Psoas muscle (tissue), 7 donors: ENCODE measurements at regions not wholly inside any gene's neighbourhood (a gene's known extent, or its start where the extent isn't known, plus 50 kb on each side); places are given as distances from the start of the nearest gene placed in this dataset.

Experiments used
- ATAC-seq, 4 donors: fragments of 200-7000 bp; cut with Tn5 transposase; one replicate each; pipeline ENCODE4 v1.9.1; 2020; ENCODE audit warnings: moderate library complexity in 3 of 4, mild to moderate bottlenecking in 2 of 4
- DNase-seq, 2 donors: peaks; one replicate each; pipeline ENCODE4 v3.0.0-alpha.2; 2020
- H3K27ac ChIP-seq: fragments of 200-600 bp; one replicate; pipeline ENCODE4 v1.8.0; 2022
- H3K27me3 ChIP-seq, 3 donors: fragments of 200-600 bp in 1 of 3; one replicate each; pipeline versions ENCODE4 v1.6.1 to v1.8.0; 2013 to 2022; ENCODE audit warnings: low read length in 2 of 3, mild to moderate bottlenecking in 2 of 3, moderate library complexity in 1 of 3; ENCODE audit not compliant: insufficient read depth in 3 of 3
- H3K36me3 ChIP-seq, 2 donors: fragments of 200-600 bp in 1 of 2; one replicate each; pipeline versions ENCODE4 v1.6.1 to v1.8.0; 2013 to 2022; ENCODE audit warnings: low read depth in 1 of 2, mild to moderate bottlenecking in 1 of 2, moderate library complexity in 1 of 2; ENCODE audit not compliant: insufficient read depth in 1 of 2
- H3K4me1 ChIP-seq: fragments of 200-600 bp; one replicate; pipeline ENCODE4 v1.8.0; 2022
- H3K4me3 ChIP-seq: fragments of 200-600 bp; one replicate; pipeline ENCODE4 v1.8.0; 2022; ENCODE audit warnings: mild to moderate bottlenecking
- H3K9me3 ChIP-seq: fragments of 200-600 bp; one replicate; pipeline ENCODE4 v1.8.0; 2022
- WGBS, 3 donors: extraction: QIAGEN DNeasy Blood & Tissue Kit; methylation state at CpG; one replicate each; pipeline versions ENCODE4 v1.1.6 to v1.1.7; 2013; 5-methylcytosine and 5-hydroxymethylcytosine counted together
- intact Hi-C, 2 donors: fragments of 100-400 bp; cut with DNase I; formaldehyde crosslinking; loops; one replicate each; pipeline versions ENCODE4 v1.11.0 to v1.14.2; 2022
- TF ChIP-seq, protein P1 (sequence below): fragments of 200-600 bp; IDR thresholded peaks from one replicate; pipeline ENCODE4 v1.8.0; 2022; ENCODE audit warnings: antibody characterized with exemption
- donor health status: healthy with polysubstance abuse.
- donor health status: DM: no; HTN: no; CAD: no; lungs with moderate emphysema.
- donor health status: Bipolar disorder and iron deficiency.
- donor health status: healthy.
- donor health status: DM: yes; HTN: yes; CAD: no.
- donor health status: DM: no; HTN: no; CAD: no.
- donor health status: DM: yes; HTN: yes; CAD: no.

DNA sequence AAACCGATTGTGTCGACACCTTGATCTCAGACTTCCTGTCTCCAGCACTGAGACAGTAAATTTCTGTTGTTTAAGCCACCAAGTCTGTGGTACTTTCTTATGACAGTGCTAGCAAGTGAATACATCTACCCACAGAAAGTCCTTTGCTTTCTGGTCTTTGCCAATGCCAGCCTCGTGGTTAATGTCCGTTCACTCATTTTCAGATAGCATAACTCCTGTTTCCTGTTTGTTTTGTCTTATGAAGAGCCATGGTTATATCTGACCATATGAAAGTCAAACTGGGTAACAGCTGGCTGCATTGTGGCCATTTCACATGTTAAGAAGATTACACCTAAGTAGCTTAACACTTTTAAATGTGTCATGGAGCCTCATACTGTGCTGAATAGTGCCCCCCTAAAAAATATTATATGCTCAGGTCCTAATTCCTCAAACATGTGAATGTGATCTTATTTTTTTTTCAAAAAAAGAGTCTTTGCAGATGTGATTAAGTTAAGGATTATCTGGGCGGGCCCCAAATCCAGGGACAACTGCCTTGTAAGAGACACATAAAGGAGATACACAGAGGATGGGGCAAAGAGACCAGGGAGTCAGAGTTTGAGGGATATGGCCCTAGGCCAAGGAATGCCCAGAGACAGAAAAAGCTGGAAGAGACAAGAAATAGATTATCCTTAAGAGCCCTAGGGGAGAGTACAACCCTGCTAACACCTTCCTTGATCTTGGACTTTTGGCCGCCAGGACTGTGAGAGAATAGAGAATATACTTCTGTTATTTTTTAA lies 118.0 kb downstream of the KCNE4 start:
- H3K36me3 ChIP-seq, result no peaks in the 10 kb centered on the region
- H3K4me3 ChIP-seq, result no peak overlapping the region
- no peaks in the 10 kb centered on the region for H3K9me3 ChIP-seq
- intact Hi-C loops, result no loop called here
- H3K27ac ChIP-seq, result no peak overlapping the region
- 59 to 77% (median 61%) methylated on average over 6 of the region's 6 CpGs for WGBS, 3 donors
- no peaks in the 10 kb centered on the region for H3K4me1 ChIP-seq
- TF ChIP-seq, protein P1, sequence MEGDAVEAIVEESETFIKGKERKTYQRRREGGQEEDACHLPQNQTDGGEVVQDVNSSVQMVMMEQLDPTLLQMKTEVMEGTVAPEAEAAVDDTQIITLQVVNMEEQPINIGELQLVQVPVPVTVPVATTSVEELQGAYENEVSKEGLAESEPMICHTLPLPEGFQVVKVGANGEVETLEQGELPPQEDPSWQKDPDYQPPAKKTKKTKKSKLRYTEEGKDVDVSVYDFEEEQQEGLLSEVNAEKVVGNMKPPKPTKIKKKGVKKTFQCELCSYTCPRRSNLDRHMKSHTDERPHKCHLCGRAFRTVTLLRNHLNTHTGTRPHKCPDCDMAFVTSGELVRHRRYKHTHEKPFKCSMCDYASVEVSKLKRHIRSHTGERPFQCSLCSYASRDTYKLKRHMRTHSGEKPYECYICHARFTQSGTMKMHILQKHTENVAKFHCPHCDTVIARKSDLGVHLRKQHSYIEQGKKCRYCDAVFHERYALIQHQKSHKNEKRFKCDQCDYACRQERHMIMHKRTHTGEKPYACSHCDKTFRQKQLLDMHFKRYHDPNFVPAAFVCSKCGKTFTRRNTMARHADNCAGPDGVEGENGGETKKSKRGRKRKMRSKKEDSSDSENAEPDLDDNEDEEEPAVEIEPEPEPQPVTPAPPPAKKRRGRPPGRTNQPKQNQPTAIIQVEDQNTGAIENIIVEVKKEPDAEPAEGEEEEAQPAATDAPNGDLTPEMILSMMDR, result no peak
- no peaks in the 10 kb centered on the region for H3K27me3 ChIP-seq
- DNase-seq (no peak), ATAC-seq (no peak)

DNA sequence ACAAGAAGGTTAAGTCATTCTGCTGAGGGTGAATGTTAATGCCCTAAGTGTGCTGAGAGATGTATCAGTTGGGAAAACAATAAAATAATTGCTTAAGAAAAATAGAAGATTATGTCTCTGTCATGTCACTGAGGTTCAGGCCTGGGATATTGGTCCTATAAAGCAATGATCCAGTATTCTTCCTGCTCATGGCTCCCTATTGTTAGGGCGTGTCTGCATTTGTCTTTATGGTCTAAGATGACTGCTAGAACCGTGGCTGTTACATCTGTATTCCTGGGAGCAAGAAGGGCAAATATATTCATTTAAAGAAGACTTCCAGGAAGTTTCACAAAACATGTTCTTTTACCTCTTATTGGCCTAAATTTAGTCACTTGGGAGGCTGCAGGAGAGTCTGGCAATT lies 125.0 kb downstream of the KCNE4 start:
- H3K4me1 ChIP-seq, result no peaks in the 10 kb centered on the region
- DNase-seq (no peak), ATAC-seq (no peak)
- H3K27ac ChIP-seq, result no peak overlapping the region
- TF ChIP-seq, protein P1, result no peak
- no peaks in the 10 kb centered on the region for H3K36me3 ChIP-seq
- WGBS, 3 donors, result 69 to 79% (median 77%) methylated on average over 2 of the region's 2 CpGs
- H3K9me3 ChIP-seq, result no peaks in the 10 kb centered on the region
- no peak overlapping the region for H3K4me3 ChIP-seq
- H3K27me3 ChIP-seq, result no peaks in the 10 kb centered on the region
- intact Hi-C loops, result no loop called here

DNA sequence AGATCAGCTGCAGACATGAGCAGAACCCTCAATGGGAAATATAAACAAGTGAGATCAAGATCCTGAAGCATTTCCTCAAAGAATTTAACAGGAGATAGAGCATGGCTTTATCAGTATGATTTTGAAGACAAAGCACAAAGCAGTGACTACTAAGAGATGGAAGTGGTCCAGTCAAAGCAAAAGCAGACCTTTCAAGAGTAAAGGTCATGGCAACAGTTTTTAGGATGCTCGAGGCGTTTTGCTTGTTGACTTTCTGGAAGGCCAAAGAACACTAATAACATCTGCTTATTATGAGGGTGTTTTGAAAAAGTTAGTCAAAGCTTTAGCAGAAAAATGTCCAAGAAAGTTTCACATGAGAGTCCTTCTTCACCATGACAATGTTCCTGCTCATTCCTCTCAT lies 128.5 kb downstream of the KCNE4 start:
- no peak for DNase-seq
- Histone ChIP-seq H3K27ac (no peak overlapping the region), H3K4me1 (no peaks in the 10 kb centered on the region), H3K27me3 (no peaks in the 10 kb centered on the region), H3K9me3 (no peaks in the 10 kb centered on the region), H3K4me3 (no peak overlapping the region), H3K36me3 (no peaks in the 10 kb centered on the region)
- 33 to 73% (median 44%) methylated on average over 2 of the region's 2 CpGs for WGBS, 3 donors
- no peak for ATAC-seq
- intact Hi-C loops, result no loop called here
- TF ChIP-seq, protein P1, result no peak

DNA sequence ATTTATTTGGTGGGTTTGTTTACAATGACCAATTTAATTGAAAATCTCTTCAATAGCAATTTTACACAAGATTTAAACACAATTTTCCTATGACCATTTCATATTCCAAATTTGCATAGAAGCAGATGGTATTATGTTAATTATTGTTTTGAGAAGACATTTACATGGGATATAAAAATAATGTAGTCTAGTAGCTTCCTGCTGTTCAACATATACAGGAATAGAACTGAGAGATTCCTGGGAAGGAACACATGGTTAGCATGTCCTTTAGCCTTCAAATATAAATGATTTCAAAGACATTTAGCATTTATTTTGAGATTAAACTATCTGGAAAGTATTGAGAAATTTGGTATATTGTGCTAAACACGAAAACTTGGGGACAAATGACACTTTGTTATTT lies 129.6 kb downstream of the KCNE4 start:
- Histone ChIP-seq H3K36me3 (no peaks in the 10 kb centered on the region), H3K27ac (no peak overlapping the region), H3K9me3 (no peaks in the 10 kb centered on the region), H3K4me1 (no peaks in the 10 kb centered on the region), H3K27me3 (no peaks in the 10 kb centered on the region), H3K4me3 (no peak overlapping the region)
- DNase-seq, result no peak
- ATAC-seq, result no peak
- 81 to 95% (median 85%) methylated on average over 1 of the region's 1 CpG for WGBS, 3 donors
- TF ChIP-seq, protein P1, result no peak
- intact Hi-C loops, result no loop called here

DNA sequence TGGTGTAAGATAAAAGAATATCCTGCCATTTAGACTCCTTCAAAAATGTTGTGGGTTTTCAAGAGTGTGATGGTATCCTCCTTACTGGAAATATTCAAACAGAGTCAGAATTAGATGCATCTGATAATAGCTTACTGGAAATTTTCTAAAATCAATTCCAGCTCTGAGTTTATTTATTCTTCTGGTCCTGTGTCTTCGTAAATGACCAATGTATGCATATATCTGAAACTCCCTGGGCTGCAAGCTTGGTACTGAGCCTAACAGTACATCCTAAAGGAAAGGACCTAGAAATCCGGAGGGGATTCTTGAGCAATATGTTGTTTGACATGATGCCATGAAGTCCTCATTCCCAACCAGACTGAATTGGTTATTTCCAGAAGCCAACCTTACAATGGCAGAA lies 130.4 kb downstream of the KCNE4 start:
- no peaks in the 10 kb centered on the region for H3K4me1 ChIP-seq
- no peaks in the 10 kb centered on the region for H3K27me3 ChIP-seq
- intact Hi-C loops, result no loop called here
- no peak for DNase-seq
- no peak for ATAC-seq
- WGBS, 3 donors, result 85 to 91% (median 90%) methylated on average over 2 of the region's 2 CpGs
- no peak overlapping the region for H3K4me3 ChIP-seq
- TF ChIP-seq, protein P1, result no peak
- H3K9me3 ChIP-seq, result no peaks in the 10 kb centered on the region
- no peaks in the 10 kb centered on the region for H3K36me3 ChIP-seq
- no peak overlapping the region for H3K27ac ChIP-seq
